ENCODE measurements at regions not wholly inside any gene's neighbourhood (a gene's known extent, or its start where the extent isn't known, plus 50 kb on each side); places are given as distances from the start of the nearest gene placed in this dataset.
"Not testable (repeated sequence)": the region's sequence is repeated elsewhere in the genome, so short reads cannot be mapped to it uniquely, and the experiment has no call there.

DNA sequence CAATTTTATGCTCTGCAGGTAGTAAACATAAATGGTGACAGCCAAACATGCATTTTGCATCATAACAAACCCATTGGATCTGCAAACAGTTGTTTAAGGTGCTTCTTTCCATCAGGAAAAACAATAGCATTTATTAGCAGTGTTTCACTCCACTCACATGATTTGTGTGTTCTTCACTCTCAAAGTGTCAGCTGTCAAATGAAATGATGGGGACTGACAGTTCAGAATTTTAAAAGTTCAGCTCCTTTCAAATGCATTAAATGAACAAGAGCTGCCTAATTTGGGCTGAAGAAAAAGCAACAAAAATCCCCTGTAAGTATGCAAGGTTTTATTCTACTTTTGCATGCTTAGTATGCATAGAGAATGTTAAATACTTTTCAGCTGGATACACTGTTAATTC, 145.2 kb upstream of the CDIN1 start:
- no peak for DNase-seq

DNA sequence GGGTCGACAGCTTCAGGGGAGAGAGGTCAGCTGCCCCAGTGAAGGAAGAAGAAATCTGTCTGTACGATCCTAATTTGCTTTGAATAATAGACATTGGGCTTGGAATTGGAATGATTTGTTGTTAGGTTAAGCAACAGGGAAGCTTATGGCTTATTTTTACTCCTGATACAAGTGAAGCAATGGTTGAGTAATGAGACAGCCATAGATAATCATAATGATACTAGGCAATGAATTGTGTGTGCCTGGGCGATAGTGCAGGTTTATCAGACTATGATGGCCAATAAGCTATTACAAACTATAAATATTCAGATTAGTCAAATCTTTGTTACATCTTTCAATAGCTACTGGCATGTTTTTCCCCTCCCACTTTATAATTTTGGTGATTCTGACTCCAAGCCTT, 140.9 kb upstream of the CDIN1 start:
- DNase-seq, result no peak

DNA sequence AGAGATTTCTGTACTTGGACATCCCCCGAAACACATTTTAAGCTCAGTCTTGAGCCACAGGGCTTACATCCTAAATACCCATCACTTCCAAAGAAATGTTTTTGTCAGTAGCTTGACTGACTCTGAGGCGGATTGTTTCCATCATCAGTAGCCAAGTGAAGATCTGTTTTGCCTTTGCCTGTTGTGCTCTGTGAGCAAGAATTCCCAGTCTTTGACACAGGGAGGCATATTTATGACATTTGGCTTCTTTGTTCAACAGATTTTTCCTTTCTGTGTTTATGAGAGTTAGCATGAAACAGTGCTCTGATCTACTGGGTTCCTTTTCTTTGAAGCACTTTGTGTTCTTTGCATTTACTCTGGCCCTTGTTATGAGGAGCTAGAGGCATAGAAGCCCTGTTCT, 132.1 kb upstream of the CDIN1 start:
- no peak for DNase-seq

DNA sequence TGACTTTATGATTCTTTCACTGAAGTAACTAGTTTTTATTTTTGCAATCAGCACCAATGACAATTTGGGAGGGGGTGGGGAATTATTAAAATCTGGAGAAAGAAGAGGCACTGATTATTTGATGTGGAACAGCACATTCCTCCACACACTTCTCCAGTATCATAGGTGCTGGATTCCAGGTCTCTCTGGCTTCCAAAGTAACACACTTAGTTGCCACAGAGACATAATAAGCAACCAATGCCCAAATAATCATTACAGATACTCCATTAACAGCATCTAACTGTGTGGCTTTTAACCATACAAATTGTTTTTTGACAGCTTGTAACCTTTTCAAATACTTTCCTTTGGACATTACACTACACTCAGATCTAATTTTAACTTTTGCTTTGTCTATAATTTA, 131.0 kb upstream of the CDIN1 start:
- no peak for DNase-seq

DNA sequence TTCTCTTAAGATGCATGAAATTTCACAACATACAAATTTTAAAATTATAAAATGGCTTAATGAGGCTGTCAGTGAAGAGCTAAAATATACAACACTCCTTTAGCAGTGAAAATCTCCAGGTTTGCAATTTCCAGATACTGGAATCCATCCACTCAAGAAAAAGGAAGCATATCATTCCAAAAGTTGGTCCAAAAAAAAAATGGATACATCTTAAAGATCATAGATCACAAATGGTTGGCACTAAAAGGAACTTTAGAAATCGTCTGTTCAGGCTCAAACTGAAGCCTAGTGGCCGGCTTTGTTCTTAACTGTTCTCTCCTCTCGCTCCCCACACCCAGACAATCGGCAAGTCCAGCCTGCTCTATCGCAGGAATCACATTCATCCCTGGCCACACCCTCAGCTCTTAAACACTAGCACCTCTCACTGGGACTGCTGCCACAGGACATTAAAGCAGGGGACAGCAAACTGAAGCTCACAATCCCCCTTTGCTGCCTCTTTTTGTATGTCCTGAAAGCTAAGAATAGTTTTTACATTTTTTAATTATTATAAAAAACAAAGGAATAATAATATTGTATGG, 130.3 kb upstream of the CDIN1 start:
- DNase-seq, result no peak

DNA sequence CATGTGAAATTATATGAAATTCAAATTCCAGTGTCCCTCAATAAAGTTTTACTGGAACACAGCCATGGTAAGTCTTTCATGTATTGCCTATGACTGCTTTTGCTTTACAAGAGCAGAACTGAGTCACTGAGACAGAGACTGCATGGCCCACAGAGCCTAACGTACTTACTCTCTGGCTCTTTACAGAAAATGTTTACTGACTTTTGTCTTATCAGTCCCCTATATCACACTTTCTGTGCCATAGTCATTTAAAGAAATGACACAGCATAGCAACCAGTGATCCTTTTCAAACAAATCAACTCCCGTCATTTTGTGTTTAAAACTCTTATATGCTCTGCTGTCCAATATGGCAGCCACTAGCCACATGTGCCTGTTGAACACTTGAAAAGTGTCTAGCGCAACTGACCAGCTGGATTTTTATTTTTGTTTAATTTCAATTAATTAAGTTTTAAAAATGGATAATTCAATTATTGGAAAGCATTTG, 129.7 kb upstream of the CDIN1 start:
- no peak for DNase-seq

DNA sequence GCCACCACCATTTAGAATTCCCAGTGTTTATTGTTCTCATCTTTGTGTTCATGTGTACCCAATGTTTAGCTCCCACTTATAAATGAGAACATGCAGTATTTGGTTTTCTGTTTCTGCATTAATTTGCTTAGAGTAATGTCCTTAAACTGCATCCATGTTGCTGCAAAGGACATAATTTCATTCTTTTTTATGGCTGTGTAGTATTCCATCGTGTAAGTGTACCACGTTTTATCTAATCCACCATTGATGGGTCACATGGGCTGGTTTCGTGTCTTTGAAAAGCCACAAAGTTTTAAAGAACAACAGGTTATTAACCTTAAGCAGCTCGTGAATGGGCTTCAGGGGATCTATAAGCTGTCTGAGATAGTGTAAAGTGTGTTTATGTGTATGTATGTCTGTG, 125.2 kb upstream of the CDIN1 start:
- DNase-seq, result not testable (repeated sequence)

DNA sequence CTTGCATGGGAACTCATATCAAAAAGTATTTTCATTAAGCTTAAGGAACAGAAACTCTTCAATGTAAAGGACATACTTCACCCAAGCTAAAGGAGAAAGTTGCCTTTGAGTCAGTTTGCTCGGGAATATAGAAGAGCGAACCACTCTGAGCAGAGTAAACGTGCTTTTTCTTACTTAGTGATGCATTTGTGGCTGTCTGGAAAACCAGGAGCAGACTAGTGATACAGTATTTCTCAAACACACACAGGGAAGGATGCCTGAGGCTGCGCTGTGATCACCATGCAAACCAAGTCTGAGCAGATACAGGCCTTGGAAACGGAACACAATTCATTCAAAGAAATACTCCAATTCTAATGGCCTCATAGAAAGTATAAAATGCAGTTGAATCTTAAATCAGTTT, 121.0 kb upstream of the CDIN1 start:
- DNase-seq, result no peak

DNA sequence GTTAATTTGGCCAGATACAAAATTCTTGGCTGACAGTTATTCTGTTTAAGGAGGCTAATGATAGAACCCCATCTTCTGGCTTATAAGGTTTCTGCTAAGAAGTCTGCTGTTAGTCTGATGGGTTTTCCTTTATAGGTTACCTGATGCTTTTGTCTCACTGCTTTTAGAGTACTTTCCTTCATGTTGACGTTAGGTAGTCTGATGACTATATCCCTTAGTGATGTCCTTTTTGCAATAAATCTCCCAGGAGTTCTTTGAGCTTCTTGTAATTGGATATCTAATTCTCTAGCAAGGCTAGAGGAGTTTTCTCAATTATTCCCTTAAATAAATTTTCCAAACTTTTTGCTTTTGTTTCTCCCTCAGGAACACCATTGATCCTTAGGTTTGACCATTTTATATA, 114.1 kb upstream of the CDIN1 start:
- no peak for DNase-seq

DNA sequence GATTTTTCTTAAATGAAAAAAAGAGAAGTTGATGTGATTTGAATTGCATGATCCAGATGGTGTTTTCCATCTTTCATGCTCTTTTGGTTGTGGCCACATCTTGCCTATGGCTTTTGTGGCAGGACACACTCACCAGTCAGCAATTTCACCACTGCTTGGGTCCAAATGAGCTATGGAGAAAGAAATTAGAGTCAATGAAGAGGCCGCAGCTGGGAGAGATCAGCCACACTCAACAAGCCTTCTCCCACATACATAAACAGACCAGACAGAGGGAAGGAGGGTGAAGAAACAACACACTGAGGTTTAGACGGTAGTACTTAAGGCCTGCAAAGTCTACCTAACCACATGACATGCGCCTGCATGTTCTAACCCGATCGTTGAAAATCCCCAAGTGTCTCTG, 110.7 kb upstream of the CDIN1 start:
- DNase-seq, result no peak

DNA sequence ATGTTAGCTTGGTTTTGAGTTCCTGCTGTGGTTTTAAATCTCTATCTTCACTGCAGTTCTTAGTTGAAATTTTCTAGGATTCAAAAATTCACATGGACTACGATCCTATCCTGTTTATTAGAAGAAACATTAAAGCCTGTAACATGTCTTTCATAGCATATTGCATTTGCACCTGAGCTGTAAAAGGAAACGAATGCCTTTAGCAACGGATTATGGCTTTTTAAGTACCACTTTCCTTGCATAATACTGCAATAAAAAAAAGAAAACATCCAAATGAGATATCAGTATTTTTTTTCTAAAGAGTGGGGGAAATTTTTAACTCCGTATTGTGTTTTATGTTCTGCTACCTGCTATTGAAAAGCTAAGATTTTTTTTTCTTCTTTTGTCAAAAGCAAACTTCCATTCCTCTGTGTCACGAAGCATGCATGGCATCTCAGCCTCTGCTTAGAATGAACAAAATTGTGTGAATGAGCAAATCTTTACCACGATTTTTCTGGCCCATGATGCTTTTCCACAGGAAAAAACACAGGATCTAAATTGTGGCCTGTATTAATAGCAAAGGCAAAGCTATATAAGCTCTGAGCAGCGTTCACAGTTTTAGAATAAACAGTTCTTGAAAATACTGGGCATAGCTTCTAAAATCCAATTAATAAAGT, 110.0 kb upstream of the CDIN1 start:
- no peak for DNase-seq

DNA sequence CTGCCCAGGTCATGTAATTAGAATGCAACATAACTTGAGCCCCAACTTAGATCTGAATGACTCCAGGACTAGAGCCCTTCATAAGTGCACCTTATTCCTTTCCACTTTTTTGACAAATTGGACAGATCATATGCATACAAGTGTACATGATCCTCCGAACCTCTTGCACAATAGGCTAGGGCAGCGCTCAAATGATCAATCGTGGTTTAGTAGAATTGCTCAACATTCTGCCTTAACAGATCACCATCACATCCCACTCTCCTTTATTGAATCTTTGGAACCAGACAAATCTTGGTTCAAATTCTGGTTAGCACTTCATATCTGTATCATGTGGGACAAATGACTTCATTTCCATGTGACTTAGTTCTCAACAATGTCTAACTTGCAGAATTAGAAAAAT, 106.8 kb upstream of the CDIN1 start:
- DNase-seq, result no peak

DNA sequence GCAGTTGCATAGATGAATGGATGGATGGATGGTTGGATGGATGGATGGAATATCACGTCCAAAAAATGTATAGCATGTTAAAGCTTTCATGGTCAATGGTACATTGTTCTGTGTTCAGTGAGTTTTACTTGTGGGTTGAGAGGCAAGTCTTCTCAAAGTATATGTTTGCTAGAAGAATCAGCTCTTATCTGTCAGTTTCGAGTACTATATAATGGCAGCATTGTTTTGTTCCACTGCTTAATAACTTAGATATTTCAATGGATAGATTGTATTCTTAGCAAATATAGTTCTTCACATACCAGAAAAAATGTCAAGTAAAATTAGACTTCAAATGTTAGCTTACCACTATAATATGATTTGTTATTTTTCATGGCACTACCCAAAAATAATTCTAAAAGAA, 100.9 kb upstream of the CDIN1 start:
- DNase-seq, result no peak

DNA sequence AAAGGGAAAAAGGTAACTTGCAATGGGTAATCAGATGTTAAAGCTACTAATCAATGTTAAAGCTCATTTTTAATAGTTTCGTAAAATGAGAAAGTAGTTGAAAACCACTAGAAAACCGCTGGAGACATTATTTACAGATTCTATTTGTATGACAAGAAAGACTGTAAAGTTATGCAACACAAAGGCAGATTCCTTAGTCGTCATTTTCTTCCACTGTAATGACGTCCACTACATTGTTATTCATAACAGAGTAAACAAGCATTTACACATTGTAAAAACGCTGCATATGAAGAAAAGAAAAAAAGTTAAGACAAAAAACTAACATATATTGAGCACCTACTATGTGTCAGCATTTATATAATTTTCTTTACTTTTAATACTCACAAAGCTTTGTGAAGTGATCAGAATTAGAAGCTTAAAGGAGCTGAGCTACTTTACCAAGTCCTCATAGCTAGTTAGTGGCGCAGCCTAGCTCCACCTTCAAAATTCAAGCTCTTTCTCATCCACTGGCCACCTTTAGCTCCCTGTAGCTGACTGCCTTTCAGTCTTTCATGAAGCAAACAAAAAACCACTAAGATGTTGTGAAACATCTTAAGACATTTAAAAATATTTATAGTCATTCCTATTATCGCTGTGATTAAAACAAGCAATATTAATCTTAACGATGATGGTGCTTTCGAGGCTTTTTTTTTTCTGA, 100.1 kb upstream of the CDIN1 start:
- DNase-seq, result no peak

DNA sequence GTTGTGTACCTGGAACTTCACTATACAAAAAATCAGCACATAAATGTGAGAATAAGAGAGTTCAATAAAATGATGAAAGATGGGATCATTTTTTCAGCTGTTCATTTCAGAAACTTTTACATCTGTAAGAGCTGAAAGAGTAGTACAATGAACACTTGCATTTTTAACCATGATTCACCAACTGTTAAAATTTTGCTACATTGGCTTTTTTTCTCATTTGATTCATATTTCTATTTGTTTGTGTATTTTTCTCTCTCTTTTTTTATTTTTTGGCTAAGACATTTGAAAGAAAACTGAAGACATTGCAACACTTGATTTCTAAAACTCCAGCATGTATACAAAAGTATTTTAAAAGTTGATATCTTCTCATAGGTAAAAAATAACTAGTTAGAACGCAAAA, 98.3 kb upstream of the CDIN1 start:
- DNase-seq, result no peak

DNA sequence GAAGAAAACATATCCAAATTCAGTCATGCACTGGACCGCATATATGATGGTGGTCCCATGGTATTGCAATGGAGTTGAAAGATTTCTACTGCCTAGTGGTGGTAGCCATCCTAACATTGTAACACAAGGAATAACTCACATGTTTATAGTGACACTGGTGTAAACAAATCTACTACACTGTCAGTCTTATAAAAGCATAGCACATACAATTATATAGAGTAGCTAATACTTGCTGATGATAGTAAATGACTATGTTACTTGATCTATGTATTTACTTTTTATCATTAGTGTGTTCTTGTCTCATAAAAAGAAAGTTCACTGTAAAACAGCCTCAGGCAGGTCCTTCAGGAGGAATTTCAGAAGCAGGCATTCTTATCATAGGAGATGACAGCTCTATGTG, 96.0 kb upstream of the CDIN1 start:
- no peak for DNase-seq

DNA sequence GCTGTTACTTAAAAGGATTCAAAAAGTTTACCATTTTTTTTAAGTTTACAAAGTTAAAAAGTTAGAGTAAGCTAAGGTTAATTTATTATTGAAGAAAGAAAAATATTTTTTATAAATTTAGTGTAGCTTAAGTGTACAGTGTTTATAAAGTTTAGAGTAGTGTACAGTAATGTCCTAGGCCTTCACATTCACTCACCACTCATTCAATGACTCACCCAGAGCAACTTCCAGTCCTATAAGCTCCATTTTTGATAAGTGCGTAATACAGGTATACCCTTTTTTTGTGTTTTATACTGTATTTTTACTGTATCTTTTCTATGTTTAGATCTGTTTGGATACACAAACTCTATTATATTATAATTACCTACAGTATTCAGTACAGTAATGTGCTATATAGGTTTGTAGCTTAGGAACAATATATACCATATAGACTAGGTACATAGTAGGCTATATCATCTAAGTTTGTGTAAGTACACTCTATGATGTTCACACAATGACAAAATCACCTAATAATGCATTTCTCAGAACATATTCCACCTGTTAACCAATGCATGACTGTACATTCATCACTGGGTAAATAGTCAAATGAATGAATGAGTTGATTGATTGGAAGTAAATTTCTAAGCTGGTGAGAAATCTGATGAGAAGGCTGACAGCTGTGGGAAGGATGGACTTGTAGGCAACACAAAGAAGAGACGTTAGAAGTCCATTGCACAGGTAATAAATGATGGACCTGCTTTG, 95.2 kb upstream of the CDIN1 start:
- no peak for DNase-seq

DNA sequence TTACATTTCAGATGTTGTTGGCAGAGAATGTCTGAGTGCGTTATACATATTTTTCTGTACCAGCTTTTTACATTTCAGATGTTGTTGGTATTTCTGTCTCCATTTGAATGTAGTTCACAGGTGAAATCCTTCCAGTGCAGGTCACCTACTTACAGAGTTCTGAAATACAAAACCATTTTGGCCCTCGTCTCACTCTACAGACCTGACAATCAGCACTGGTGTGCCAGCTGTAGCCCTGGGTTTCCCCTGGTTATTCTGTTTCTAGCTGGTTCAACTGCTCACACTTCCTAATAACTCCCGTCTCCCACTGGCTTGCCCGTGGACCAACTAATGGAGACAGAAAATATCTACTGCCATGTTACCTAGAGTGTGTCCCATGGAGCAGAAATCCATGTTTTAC, 87.5 kb upstream of the CDIN1 start:
- DNase-seq, result no peak

DNA sequence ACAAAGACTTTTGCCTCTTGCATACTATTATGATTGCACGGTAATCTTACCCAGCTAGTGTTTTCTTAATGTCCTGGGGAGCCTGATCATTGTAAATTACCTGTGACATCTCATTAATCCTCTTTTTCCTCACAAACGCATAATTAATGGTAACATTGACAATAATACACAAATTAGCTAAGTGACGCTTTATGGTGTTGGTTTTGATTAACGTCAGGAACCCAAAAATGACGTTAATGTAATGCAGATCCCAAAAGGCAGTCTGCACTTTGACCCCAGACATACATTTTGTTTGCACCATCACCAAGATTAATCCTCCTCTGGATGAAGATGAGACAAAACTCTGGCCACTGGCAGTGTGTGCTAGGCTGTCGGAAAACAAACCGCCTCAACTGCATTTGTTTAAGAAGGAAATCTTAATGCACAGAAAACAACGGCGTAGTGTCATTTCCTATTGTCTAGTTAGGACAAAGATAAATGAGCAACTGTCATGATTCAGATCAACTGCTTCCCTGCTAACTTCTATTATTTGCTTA, 83.9 kb upstream of the CDIN1 start:
- no peak for DNase-seq

DNA sequence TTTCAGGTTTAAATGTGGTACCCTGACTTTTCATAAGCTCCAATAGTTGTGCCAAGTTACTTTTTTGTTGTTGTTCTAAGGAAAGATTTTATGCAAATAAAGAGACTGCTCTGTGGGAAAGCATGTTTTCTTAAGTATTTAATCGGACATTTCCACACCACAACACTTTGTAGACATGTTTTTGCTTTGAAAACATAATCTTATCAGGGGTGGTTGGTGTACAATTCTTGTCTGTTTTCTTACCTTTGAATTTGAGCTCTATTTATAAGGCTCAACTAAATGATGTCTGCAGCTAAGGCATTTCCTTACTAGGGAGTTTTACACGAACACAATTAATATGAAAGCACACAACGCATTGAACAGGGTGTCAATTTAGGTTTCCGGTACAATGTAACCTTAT, 81.5 kb upstream of the CDIN1 start:
- DNase-seq, result no peak

DNA sequence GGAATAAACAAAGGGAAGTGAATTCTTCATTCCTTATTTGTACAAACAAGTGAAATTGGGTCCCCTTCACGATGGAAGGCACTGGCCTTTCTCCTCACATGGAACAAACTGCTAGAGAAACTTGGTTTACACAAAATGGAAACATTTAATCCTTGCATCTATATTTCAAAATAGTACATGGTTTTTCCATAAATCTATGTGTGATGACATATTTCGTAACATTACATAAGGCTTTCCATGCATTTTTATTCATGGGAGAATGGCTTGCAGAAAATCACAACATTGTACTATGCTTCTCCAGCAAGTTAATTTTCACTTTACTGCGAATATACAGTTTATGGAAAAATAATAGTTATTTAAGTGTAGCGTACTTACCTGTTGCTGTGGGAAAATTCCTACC, 81.0 kb upstream of the CDIN1 start:
- DNase-seq, result no peak

DNA sequence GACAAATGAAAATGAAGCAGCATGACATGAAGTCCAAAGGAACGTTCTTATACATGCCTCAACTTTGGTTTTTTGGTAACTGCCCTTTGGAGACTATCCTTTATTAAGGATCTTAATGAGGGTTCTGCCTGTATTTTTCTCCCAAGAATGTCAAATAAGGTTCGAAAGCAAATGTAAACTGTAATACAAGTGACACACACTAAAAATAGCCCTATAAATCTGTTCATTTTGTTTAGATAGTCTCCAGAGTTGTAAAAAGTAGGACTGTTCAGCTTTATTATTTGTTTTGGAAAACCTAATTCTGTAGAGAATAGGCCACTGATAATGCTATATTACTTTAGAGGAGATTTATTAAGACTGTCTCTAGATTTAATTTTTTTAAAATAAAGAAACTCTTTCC, 80.5 kb upstream of the CDIN1 start:
- DNase-seq, result no peak
